ENCODE measurements at regions not wholly inside any gene's neighbourhood (a gene's known extent, or its start where the extent isn't known, plus 50 kb on each side); places are given as distances from the start of the nearest gene placed in this dataset.

GRCh38 chr17:31657876-31658275 lies 201.2 kb downstream of the COPRS start:
- Histone ChIP-seq H3K9me3 (ENCODE audit: control extremely low read depth in 1 of 3, control insufficient read depth in 2 of 3, insufficient read depth in 1 of 3, low read length in 2 of 3) (peaks cover 0 to 12% (median 7%) of the 10 kb centered on the region in 3 donors), H3K4me1 (ENCODE audit: control insufficient read depth in 2 of 2, insufficient read depth in 2 of 2, low read length in 2 of 2) (no peaks in the 10 kb centered on the region), H3K79me2 (ENCODE audit: control insufficient read depth, insufficient read depth, low read length) (no peaks in the 10 kb centered on the region), H3K4me2 (replicated peaks; ENCODE audit: low read depth, low read length, poor library complexity, severe bottlenecking) (no peak overlapping the region), H3K9ac (ENCODE audit: low read length) (no peak overlapping the region), H4K20me1 (ENCODE audit: control insufficient read depth, insufficient read depth, low read length, poor library complexity, severe bottlenecking) (no peaks in the 10 kb centered on the region), H3K27ac (ENCODE audit: low read length in 2 of 2) (no peak overlapping the region), H3K27me3 (replicated peaks in 1 of 4; ENCODE audit: control extremely low read depth in 1 of 4, control insufficient read depth in 3 of 4, insufficient read depth in 4 of 4, low read length in 3 of 4) (peaks cover 0 to 11% (median 1%) of the 10 kb centered on the region in 4 experiments), H3K36me3 (replicated peaks in 1 of 2; ENCODE audit: control extremely low read depth in 1 of 2, control insufficient read depth in 1 of 2, extremely low read depth in 1 of 2, insufficient read depth in 2 of 2, low read length in 1 of 2) (no peaks in the 10 kb centered on the region), H3K4me3 (ENCODE audit: control extremely low read depth in 1 of 5, extremely low read depth in 1 of 5, insufficient read depth in 1 of 5, low read depth in 2 of 5, low read length in 4 of 5) (no peak overlapping the region), H2AFZ (ENCODE audit: insufficient read depth, low read depth, low read length, poor library complexity, severe bottlenecking) (no peak overlapping the region)
- POLR2A ChIA-PET, result no interaction called here
- CTCF ChIA-PET, result no interaction called here
- intact Hi-C loops (cut with micrococcal nuclease), result no loop called here
- TF ChIP-seq EZH2 (IDR thresholded peaks at IDR 0.05; ENCODE audit: borderline replicate concordance, insufficient read depth, low read depth, low read length, poor library complexity, severe bottlenecking) (no peak), CTCF (IDR thresholded peaks at IDR 0.05) (no peak)
- Mint-ChIP-seq H3K4me3 (no peak overlapping the region), H3K27me3 (peaks cover 25% of the 10 kb centered on the region), H3K4me1 (no peaks in the 10 kb centered on the region), H3K9me3 (ENCODE audit: insufficient read depth) (no peaks in the 10 kb centered on the region), H3K27ac (no peak overlapping the region)
- ATAC-seq (ENCODE audit: low read depth), result no peak
- WGBS (ENCODE audit: insufficient coverage), result 100% methylated on average over 3 of the region's 4 CpGs
- DNase-seq, result no peak

GRCh38 chr17:31654936-31655335 lies 204.1 kb downstream of the COPRS start:
- Histone ChIP-seq H3K79me2 (ENCODE audit: control insufficient read depth, insufficient read depth, low read length) (no peaks in the 10 kb centered on the region), H3K27me3 (replicated peaks in 1 of 4; ENCODE audit: control extremely low read depth in 1 of 4, control insufficient read depth in 3 of 4, insufficient read depth in 4 of 4, low read length in 3 of 4) (peaks cover 0 to 4% (median 0%) of the 10 kb centered on the region in 4 experiments), H3K9ac (ENCODE audit: low read length) (no peak overlapping the region), H3K36me3 (replicated peaks in 1 of 2; ENCODE audit: control extremely low read depth in 1 of 2, control insufficient read depth in 1 of 2, extremely low read depth in 1 of 2, insufficient read depth in 2 of 2, low read length in 1 of 2) (no peaks in the 10 kb centered on the region), H3K9me3 (ENCODE audit: control extremely low read depth in 1 of 3, control insufficient read depth in 2 of 3, insufficient read depth in 1 of 3, low read length in 2 of 3) (no peaks in the 10 kb centered on the region), H3K4me3 (ENCODE audit: control extremely low read depth in 1 of 5, extremely low read depth in 1 of 5, insufficient read depth in 1 of 5, low read depth in 2 of 5, low read length in 4 of 5) (no peak overlapping the region), H2AFZ (ENCODE audit: insufficient read depth, low read depth, low read length, poor library complexity, severe bottlenecking) (no peak overlapping the region), H3K4me2 (replicated peaks; ENCODE audit: low read depth, low read length, poor library complexity, severe bottlenecking) (no peak overlapping the region), H4K20me1 (ENCODE audit: control insufficient read depth, insufficient read depth, low read length, poor library complexity, severe bottlenecking) (no peaks in the 10 kb centered on the region), H3K27ac (ENCODE audit: low read length in 2 of 2) (no peak overlapping the region), H3K4me1 (ENCODE audit: control insufficient read depth in 2 of 2, insufficient read depth in 2 of 2, low read length in 2 of 2) (no peaks in the 10 kb centered on the region)
- ATAC-seq (ENCODE audit: low read depth) (peak; percentile 47), DNase-seq (peak; percentile 21)
- WGBS (ENCODE audit: insufficient coverage), result 74% methylated on average over 8 of the region's 8 CpGs
- peaks cover 28% of the 10 kb centered on the region for H3K27me3 Mint-ChIP-seq
- intact Hi-C loops (cut with micrococcal nuclease), result no loop called here
- ChIA-PET POLR2A (no interaction called here), CTCF (no interaction called here)
- no peak overlapping the region for H3K4me3 Mint-ChIP-seq
- TF ChIP-seq EZH2 (IDR thresholded peaks at IDR 0.05; ENCODE audit: borderline replicate concordance, insufficient read depth, low read depth, low read length, poor library complexity, severe bottlenecking), result no peak
- no peak for TF ChIP-seq CTCF (IDR thresholded peaks at IDR 0.05)
- H3K27ac Mint-ChIP-seq, result no peak overlapping the region
- no peaks in the 10 kb centered on the region for H3K9me3 Mint-ChIP-seq (ENCODE audit: insufficient read depth)
- no peaks in the 10 kb centered on the region for H3K4me1 Mint-ChIP-seq
